ENCODE measurements at regions not wholly inside any gene's neighbourhood (a gene's known extent, or its start where the extent isn't known, plus 50 kb on each side); places are given as distances from the start of the nearest gene placed in this dataset.

- DNase-seq, result no peak
Observed at GRCh38 chr7:79862447-79863210, 272.0 kb upstream of the GNAI1 start.

GRCh38 chr7:79855172-79855571, 279.5 kb upstream of the GNAI1 start:
- DNase-seq, result no peak

- no peak for DNase-seq
Observed at GRCh38 chr7:79854621-79855020, 280.0 kb upstream of the GNAI1 start.

GRCh38 chr7:79837915-79838314, 296.7 kb upstream of the GNAI1 start:
- no peak for DNase-seq

GRCh38 chr7:79833616-79834015, 301.0 kb upstream of the GNAI1 start:
- DNase-seq, result no peak

GRCh38 chr7:79828866-79829265, 305.8 kb upstream of the GNAI1 start:
- no peak for DNase-seq

GRCh38 chr7:79823246-79823951, 311.2 kb upstream of the GNAI1 start:
- no peak for DNase-seq

- DNase-seq, result no peak
Observed at GRCh38 chr7:79822620-79823240, 311.9 kb upstream of the GNAI1 start.

- no peak for DNase-seq
Observed at GRCh38 chr7:79820387-79820786, 314.2 kb upstream of the GNAI1 start.

GRCh38 chr7:79810916-79811315, 323.7 kb upstream of the GNAI1 start:
- DNase-seq, result no peak

GRCh38 chr7:79806161-79806734, 328.4 kb upstream of the GNAI1 start:
- no peak for DNase-seq

GRCh38 chr7:79790656-79791262, 337.3 kb upstream of the MAGI2 start:
- no peak for DNase-seq

GRCh38 chr7:79789584-79790345, 336.3 kb upstream of the MAGI2 start:
- DNase-seq, result no peak

GRCh38 chr7:79787623-79788022, 334.2 kb upstream of the MAGI2 start:
- DNase-seq, result no peak

GRCh38 chr7:79787096-79787495, 333.6 kb upstream of the MAGI2 start:
- DNase-seq, result no peak

GRCh38 chr7:79786187-79786586, 332.7 kb upstream of the MAGI2 start:
- no peak for DNase-seq

GRCh38 chr7:79785556-79785955, 332.1 kb upstream of the MAGI2 start:
- DNase-seq, result no peak

- DNase-seq, result no peak
Observed at GRCh38 chr7:79782906-79783305, 329.4 kb upstream of the MAGI2 start.

GRCh38 chr7:79782256-79782655, 328.8 kb upstream of the MAGI2 start:
- no peak for DNase-seq

- no peak for DNase-seq
Observed at GRCh38 chr7:79781716-79782115, 328.2 kb upstream of the MAGI2 start.

- peak; percentile 95 for DNase-seq
Observed at GRCh38 chr7:79778786-79779770, 325.6 kb upstream of the MAGI2 start.

Data from MV-4-11 (cell line).